ENCODE measurements at regions not wholly inside any gene's neighbourhood (a gene's known extent, or its start where the extent isn't known, plus 50 kb on each side); places are given as distances from the start of the nearest gene placed in this dataset.
"Not testable (repeated sequence)": the region's sequence is repeated elsewhere in the genome, so short reads cannot be mapped to it uniquely, and the experiment has no call there.

- DNase-seq, result no peak
Measured at GRCh38 chr3:82382831-82383230, 621.4 kb upstream of the GBE1 start.

- DNase-seq, result no peak
Measured at GRCh38 chr3:82378392-82378791, 616.9 kb upstream of the GBE1 start.

GRCh38 chr3:82376883-82377282, 615.4 kb upstream of the GBE1 start:
- DNase-seq, result no peak

- not testable (repeated sequence) for DNase-seq
Measured at GRCh38 chr3:82373833-82374232, 612.4 kb upstream of the GBE1 start.

- DNase-seq, result no peak
Measured at GRCh38 chr3:82364827-82365226, 603.4 kb upstream of the GBE1 start.

- DNase-seq, result no peak
Measured at GRCh38 chr3:82363131-82363530, 601.7 kb upstream of the GBE1 start.

GRCh38 chr3:82355228-82355627, 593.8 kb upstream of the GBE1 start:
- DNase-seq, result no peak

GRCh38 chr3:82354228-82354627, 592.8 kb upstream of the GBE1 start:
- no peak for DNase-seq

GRCh38 chr3:82353306-82354171, 592.1 kb upstream of the GBE1 start:
- DNase-seq, result no peak

- DNase-seq, result no peak
Measured at GRCh38 chr3:82347585-82347984, 586.1 kb upstream of the GBE1 start.

- DNase-seq, result no peak
Measured at GRCh38 chr3:82342521-82342920, 581.1 kb upstream of the GBE1 start.

GRCh38 chr3:82329300-82329699, 567.9 kb upstream of the GBE1 start:
- DNase-seq, result no peak

- DNase-seq, result no peak
Measured at GRCh38 chr3:82311901-82312300, 550.5 kb upstream of the GBE1 start.

GRCh38 chr3:82308755-82309154, 547.3 kb upstream of the GBE1 start:
- no peak for DNase-seq

- no peak for DNase-seq
Measured at GRCh38 chr3:82306189-82306588, 544.7 kb upstream of the GBE1 start.

- no peak for DNase-seq
Measured at GRCh38 chr3:82294609-82295008, 533.2 kb upstream of the GBE1 start.

- no peak for DNase-seq
Measured at GRCh38 chr3:82293867-82294266, 532.4 kb upstream of the GBE1 start.

GRCh38 chr3:82293435-82293834, 532.0 kb upstream of the GBE1 start:
- DNase-seq, result no peak

- no peak for DNase-seq
Measured at GRCh38 chr3:82287562-82287961, 526.1 kb upstream of the GBE1 start.

- no peak for DNase-seq
Measured at GRCh38 chr3:82281205-82281604, 519.8 kb upstream of the GBE1 start.

GRCh38 chr3:82276992-82277391, 515.5 kb upstream of the GBE1 start:
- no peak for DNase-seq

- no peak for DNase-seq
Measured at GRCh38 chr3:82274897-82275296, 513.5 kb upstream of the GBE1 start.

- no peak for DNase-seq
Measured at GRCh38 chr3:82265747-82266146, 504.3 kb upstream of the GBE1 start.

- DNase-seq, result no peak
Measured at GRCh38 chr3:82262193-82262592, 500.7 kb upstream of the GBE1 start.

GRCh38 chr3:82261637-82262036, 500.2 kb upstream of the GBE1 start:
- DNase-seq, result no peak

Data from activated naive CD4-positive, alpha-beta T cell treated with anti-CD3 and anti-CD28 coated beads, Interleukin-2, amount 50 U/mL, for 16 hours (primary cell).